ENCODE measurements at regions not wholly inside any gene's neighbourhood (a gene's known extent, or its start where the extent isn't known, plus 50 kb on each side); places are given as distances from the start of the nearest gene placed in this dataset.

DNA sequence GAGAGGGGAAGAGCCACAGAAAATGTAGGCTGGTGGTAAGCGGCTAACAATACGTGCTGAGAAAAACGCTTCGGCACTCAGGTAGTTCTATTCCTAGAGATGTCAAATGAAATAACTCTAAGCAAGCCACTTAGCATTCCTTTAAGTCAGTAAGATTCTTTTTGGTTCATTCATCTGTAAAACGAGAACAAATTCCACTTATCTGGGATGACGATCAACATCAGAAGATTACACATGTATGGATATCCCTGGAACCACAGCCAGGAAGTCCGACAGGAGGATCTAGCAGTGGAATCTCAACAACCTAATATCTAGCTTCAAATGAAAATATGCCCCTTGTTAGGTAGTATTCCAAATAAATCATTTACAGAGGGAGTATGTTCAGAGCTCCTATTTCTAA, 74.6 kb upstream of the CDKN3 start:
- DNase-seq: no peak

DNA sequence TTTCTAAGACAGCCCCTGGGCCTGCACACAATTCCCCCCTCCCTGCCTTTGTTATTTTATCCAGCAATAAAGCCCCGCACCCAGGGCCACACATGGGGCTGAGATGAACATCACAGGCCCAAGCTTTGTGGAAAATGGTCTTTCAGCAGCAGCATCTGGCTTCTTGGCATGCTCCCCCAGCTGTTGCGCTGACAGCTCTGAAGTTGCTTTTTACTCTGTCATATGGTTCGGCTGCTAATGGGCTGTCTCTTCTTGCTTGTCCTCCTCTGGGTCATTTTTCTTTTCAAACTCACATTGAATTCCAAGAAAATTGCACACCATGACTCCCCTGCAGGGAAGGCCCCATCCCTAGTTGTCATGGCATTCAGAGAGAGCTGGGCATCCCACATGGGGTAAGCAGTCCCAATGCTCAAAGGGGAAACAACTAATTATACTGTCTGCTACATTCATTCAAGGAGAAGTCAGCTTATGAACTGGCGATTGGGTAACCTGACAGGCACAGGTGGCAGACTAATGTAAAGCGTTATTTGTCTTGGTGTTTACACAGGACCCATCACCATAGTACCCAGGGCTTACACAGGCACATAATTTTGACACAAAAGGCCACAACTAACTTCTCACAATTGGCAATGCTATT, 74.0 kb upstream of the CDKN3 start:
- DNase-seq: peak; percentile 46 to 75

DNA sequence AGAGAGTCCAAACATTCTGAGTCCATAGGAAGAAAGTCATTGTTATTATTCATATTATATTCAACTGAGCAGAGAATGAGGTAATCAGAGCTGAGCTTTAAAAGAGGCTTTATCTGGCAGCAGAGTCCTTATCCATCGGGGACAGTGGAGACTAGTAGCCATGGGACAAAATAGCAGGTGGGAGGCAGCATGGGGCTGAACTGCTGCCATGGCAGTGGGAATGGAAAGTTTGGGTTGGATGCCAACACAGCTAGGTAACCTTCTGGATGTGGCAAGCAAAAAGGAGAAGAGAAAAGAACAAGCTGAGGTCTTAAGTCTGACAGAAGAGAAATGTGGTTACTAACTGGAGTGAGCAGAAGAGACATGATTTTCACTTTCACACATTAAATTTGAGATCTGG, 71.0 kb upstream of the CDKN3 start:
- no peak for DNase-seq

DNA sequence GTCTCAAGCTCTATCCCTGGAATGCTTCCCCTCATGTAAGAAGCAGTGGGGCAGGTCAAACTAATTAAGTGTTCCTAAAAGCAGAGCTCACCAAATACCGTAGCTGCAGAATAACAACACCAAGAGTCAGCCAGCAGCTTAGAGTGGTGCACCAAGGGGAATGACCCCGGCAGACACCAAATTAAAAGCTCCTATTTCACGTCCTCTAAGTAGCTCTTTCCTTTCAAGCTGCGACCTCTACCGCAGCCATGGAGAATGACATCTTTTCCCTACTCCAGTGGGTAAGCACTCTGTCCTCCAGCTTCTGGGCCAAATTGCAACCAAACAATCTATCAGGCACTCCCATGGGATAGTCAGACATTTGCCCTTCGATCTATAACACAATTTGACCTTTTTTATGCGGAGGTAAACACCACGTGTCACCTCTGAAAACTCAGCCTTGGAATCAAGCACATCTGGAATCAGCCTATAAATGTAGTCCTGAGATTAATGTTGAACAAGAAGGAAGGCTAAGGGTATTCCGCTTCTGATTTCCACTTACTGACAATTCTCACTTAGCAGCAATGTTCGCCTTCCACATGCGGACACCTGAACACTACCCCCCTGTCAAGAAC, 67.6 kb upstream of the CDKN3 start:
- peak; percentile 16 to 55 for DNase-seq

DNA sequence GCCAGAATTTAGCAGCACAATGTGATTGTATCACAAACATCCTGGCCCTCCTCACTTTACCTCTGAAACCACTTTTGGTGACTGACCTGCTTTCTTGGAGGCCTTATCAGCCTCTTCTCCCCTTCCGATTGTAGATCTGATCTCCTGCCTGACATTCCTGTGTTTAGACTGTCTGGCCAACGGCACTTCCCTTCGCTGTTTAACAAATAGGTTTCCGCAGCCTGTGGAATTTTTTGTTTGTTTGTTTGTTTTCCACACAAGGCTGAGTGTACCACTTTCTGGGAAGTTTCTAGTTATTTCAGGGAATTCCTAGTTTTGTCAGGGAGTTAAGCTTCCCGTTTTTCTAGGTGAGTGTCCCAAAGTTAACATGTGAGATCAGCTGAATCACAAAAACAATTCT, 65.9 kb upstream of the CDKN3 start:
- no peak for DNase-seq

DNA sequence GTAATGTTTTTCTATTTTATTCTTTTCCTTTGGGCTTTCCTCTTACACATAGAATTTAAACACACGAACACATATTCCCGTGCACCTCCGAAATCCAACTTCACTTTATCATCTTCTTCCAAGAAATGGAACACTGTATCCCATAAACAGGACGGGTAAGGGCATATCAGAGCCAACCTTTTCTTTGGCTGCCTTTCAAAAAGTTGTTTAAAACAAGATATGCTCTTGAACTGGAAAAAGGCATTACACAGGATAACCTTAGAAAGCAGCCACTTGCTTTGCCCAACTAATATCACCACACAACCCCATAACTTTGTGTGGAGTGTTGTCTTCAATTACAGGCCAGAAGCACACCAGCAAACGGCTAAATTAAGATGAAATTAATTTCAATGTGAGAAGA, 65.3 kb upstream of the CDKN3 start:
- no peak for DNase-seq

DNA sequence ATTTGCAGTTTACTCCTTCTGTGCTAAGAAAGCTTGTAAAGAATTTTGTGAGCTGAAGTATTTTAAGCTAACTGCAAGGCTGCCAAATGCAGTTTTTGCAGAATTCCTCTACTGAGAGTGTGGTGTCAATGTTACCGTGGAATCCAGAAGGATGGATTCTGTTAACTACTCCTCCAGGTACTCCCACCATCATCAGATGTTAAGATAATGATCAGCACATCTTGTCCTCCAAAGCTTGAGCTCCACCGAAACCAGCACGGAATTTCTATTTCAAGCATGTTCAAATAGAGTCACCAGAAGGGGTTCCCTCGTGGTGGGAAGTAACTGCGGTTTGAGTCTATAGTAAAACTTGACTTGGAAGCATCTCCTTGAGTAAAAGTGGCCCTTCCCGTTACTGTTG, 64.3 kb upstream of the CDKN3 start:
- DNase-seq: no peak

DNA sequence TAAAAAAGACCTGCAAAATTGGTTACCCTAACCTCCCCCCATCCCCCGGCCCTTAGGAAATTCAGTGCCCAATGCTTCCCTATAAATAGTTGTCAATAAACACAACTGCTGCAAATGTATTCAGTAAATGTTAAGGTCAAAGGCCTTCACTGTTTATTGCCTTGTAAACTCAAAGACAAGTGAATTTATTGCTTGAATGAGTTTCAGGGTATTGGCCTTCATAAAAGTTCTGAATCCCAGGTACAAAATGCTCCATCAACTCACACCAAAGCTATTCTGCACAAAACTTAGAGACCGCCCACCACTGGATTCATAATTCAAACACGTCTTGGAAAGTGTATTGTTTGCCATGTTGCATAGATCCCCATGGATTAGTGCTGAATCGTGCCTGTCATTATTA, 63.3 kb upstream of the CDKN3 start:
- DNase-seq: no peak

DNA sequence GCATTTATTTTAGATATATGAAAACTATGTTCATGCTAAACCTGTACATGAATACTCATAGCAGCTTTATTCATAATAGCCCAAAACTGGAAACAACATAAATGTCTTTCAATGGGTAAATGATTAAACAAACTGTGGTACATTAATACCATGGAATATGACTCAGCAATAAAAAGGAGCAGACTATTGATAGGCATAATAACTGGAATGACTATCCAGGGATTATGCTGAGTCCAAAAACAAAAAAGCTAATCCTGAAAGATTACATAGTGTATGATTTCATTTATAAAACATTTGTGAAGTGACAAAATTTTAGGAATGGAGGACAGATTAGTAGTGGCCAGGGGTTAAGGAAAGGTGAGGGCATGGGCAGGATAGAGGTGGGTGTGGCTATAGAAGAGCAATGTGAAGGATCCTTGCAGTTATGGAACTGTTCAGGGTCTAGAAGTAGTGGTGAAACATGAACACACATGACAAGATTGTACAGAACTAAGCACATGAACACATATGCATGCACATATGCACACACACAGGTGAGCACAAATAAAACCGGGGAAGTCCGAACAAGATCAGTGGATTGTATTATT, 61.1 kb upstream of the CDKN3 start:
- DNase-seq: no peak

DNA sequence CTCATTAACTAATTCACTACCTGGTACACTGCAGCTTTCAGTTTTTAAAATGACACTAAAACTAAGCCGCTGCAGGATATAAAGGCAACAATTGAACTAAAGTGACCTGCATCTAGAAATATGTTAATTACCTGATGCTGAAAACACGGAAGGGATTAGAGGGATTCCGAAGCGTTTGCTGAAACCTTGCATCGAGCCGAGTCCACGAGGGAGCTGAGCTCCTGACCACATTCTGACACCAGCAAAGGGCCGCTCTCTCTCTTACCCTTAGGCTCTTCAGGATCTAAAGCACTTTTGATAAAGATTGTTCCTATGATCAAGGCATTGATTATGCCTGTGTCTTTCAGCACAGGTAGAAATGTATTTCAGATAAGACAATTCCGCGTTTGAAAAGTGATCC, 59.5 kb upstream of the CDKN3 start:
- no peak for DNase-seq

DNA sequence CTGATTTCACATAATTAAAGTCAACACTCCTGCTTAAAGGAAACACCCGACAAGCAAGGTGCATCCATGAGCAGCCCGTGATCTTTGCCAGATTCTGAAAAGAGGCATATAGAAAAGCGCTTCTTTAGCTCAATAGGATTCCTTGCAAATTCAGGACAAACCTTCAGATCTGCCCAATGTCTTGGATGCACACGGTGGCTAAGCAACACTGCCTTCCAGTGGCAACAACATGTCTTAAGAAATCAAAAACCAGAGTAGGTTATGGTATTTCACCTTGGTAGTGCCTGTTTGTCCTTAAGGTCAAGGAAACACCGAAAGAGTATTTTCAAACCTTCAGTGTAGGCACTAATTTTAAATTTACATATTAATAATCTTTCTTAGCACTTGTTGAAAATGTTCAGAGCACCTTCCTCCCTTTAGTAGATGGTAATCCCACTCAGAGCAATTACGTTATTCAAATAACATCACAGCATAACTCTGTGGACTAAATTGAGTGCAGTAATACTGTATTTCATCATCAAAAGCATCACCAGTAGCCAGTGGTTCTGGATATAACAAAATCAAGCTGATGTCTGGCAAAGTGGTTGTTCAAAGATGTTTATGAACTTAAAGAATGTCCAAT, 58.0 kb upstream of the CDKN3 start:
- DNase-seq: no peak

DNA sequence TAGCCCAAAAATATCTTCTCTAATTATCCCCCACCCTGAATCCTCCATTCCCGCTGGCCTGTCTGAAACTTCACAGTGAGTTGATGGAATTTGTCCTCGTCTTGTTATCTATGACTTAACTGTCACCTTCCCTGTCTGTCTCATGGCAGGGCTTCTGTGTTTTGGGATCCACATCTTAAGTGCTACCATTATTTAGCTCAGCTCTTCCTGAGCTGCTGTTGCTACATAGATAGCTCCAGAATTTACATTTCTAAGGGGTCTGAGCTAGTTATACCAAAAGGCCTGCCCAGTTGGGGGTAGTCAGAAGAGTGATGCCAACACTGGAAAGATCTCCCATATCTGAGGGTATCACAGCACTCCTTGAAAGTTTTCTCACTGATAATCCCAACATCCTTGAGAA, 57.0 kb upstream of the CDKN3 start:
- DNase-seq: no peak

DNA sequence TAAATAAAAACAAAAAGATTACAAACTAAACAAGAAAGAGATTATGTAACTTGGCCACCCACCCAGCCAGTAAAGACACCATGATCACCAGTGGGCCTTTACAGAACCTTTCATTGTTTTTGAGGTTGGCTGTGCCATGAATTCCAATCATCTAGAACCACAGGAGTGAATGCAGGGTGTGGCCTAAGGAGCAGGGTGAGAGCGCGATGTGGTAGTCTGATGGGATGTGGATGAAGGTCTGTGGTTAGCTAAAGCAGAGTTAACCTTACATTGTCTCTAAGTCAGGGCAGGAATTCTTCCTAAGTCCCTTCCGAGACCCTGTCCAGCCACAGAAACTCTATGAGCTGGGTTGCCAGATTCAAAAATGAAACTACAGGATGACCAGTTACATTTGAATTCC, 54.0 kb upstream of the CDKN3 start:
- no peak for DNase-seq

DNA sequence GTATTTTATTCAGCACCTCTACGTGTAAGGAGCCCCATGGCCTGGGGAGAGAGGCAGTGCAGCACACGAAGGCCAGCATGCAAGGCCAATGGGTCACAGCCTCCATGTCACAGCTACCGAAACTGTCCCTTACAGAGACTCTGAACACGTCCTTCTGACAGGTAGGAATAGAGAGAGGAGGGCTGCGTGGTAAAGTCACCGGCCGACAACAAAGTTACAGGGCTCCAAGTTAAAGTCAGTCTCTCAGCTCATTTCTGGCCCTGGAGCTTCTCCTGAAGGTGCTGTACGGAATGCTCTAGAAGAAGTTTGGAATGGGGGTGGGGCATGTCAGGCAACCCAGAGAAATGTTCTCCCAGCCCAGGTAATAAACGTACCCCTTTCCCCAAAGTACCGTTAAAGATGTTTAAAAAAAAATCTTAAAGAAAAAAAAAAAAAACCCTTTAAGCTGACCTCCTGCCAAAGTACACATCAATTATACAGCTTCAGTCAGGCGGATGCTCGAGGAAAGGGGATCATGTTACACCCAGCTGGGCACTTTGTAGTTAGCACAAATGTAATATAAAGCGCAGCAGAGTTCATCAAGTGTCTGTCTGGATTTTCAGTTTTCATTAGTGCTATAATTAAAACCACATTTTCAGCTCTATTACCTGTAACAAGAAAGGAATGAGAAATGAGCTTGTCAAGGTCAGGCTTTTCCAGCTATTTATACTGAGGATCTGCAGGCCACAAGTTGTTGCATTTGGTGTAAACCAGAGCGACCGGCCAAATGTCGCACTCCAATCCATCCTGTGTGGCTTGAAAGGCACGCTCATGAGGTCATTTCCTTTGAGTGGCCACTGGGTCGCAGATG, 53.3 kb upstream of the CDKN3 start:
- peak; percentile 69 to 89 for DNase-seq

DNA sequence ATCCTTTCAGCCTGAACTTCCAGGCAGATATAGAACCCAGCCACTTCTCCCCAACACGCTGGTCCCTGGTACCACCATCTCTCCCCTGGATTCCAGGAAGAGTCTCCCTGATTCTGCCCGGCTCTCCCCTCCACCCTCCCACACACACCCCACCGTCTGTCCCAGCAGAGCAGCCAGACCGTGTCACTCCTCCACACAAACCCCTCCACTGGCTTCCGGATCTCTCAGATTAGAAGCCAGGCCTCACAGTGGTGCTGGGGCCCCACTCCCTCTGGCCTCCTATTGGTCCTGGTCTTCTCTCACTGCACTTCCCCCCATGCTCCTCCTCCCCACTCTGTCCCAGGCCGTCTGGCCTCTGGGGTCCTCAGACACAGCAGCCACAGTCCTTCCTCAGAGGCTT, 52.4 kb upstream of the CDKN3 start:
- DNase-seq: no peak

DNA sequence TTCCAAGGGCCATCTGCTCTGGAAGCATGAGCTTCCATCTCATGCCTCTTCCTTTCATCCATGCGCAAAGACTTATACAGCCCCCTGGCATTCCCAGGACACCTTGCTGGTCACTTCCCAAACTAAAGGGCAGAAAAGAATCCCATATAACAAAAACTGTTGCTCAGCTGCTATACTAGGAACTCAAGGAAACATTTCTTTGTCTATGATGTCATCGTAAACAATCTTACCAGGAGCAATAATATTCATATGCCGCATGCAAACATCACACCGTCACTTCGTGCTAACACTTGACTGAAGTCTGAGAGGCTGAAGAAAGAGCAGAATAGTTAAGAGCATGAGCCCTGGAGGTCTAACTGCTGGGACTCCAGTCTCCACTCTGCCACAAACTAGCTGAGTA, 50.5 kb upstream of the CDKN3 start:
- no peak for DNase-seq

Measured in NCI-H2081 (cell line).